ENCODE measurements at regions not wholly inside any gene's neighbourhood (a gene's known extent, or its start where the extent isn't known, plus 50 kb on each side); places are given as distances from the start of the nearest gene placed in this dataset.

- in situ Hi-C loops (cut with MboI; ENCODE audit: low sequenced_read_pairs, unreplicated experiment), result no loop called here
- TF ChIP-seq, protein P1, sequence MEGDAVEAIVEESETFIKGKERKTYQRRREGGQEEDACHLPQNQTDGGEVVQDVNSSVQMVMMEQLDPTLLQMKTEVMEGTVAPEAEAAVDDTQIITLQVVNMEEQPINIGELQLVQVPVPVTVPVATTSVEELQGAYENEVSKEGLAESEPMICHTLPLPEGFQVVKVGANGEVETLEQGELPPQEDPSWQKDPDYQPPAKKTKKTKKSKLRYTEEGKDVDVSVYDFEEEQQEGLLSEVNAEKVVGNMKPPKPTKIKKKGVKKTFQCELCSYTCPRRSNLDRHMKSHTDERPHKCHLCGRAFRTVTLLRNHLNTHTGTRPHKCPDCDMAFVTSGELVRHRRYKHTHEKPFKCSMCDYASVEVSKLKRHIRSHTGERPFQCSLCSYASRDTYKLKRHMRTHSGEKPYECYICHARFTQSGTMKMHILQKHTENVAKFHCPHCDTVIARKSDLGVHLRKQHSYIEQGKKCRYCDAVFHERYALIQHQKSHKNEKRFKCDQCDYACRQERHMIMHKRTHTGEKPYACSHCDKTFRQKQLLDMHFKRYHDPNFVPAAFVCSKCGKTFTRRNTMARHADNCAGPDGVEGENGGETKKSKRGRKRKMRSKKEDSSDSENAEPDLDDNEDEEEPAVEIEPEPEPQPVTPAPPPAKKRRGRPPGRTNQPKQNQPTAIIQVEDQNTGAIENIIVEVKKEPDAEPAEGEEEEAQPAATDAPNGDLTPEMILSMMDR (IDR thresholded peaks at IDR 0.05; ENCODE audit: borderline replicate concordance, control extremely low read depth, extremely low read depth, insufficient read depth, missing control alignments), result no peak
These were observed 132.1 kb downstream of the PWWP3B start for GRCh38 chrX:106300239-106300638.

DNA sequence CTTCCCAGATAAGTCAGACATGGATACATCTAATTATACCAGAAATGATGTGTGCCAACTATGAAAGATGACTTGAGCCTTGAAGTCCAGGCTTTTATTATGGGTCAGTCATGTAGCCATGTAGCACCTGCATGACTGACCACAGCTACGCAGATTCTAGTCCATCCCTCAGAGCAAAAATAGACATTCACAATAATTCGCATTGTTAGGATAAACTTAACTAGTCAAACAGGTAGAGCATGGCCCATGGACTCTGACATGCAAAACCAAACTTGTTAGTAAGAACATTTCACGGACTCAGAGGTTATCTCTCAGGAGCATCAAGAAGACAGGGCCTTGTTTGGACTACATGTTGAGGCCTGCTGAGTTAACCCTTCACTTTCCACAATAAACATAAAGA, 132.6 kb downstream of the PWWP3B start:
- in situ Hi-C loops (cut with MboI; ENCODE audit: low sequenced_read_pairs, unreplicated experiment), result no loop called here
- TF ChIP-seq, protein P1 (IDR thresholded peaks at IDR 0.05; ENCODE audit: borderline replicate concordance, control extremely low read depth, extremely low read depth, insufficient read depth, missing control alignments), result no peak

More at GRCh38 chrX:106300239-106300638, 132.1 kb downstream of the PWWP3B start:
- DNase-seq (ENCODE audit: low spot score), result no peak

DNA sequence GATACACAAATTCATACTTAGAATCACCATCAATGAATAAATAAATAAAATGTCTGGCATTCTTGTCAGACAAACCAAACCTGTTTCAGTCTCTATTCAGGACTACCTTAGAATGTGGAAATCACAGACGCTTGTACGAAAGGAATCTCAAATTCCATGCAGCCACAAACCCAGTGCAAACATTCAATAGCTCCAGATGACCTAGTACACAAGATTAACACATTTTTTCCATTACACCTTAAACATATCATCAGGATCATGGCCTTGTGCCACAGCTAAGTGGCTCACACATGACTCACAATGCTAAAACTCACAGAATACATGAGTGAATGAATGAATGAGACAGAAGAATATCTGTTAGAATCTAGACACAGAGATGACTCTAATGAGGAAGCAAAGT, 134.2 kb downstream of the PWWP3B start:
- in situ Hi-C loops (cut with MboI; ENCODE audit: low sequenced_read_pairs, unreplicated experiment), result no loop called here
- DNase-seq (ENCODE audit: low spot score), result no peak
- TF ChIP-seq, protein P1 (IDR thresholded peaks at IDR 0.05; ENCODE audit: borderline replicate concordance, control extremely low read depth, extremely low read depth, insufficient read depth, missing control alignments), result no peak

More for the DNA sequence above, 132.6 kb downstream of the PWWP3B start:
- no peak for DNase-seq (ENCODE audit: low spot score)

DNA sequence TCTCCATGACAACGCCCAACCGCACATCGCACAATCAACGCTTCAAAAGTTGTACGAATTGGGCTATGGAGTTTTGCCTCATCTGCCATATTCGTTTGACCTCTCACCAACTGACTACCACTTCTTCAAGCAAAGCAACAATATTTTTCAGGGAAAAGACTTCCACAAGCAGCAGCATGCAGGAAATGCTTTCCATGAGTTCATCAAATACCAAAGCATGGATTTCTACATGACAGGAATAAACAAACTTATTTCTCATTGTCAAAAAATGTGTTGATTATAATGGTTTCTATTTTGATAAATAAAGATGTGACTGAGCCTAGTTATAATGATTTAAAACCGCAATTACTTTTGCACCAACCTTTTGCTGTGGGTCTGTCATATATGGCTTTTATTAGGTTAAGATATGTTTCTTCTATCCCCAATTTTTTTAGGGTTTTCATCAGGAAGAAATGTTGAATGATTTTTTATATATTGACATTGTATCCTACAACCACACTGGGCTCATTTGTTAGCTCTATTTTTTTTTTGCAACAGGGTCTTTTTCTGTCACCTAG, 138.4 kb downstream of the PWWP3B start:
- TF ChIP-seq, protein P1 (IDR thresholded peaks at IDR 0.05; ENCODE audit: borderline replicate concordance, control extremely low read depth, extremely low read depth, insufficient read depth, missing control alignments), result no peak
- no peak for DNase-seq (ENCODE audit: low spot score)
- in situ Hi-C loops (cut with MboI; ENCODE audit: low sequenced_read_pairs, unreplicated experiment), result no loop called here

GRCh38 chrX:106323357-106323756, 155.3 kb downstream of the PWWP3B start:
- no peak for DNase-seq (ENCODE audit: low spot score)
- in situ Hi-C loops (cut with MboI; ENCODE audit: low sequenced_read_pairs, unreplicated experiment), result no loop called here
- TF ChIP-seq, protein P1 (IDR thresholded peaks at IDR 0.05; ENCODE audit: borderline replicate concordance, control extremely low read depth, extremely low read depth, insufficient read depth, missing control alignments), result no peak

DNA sequence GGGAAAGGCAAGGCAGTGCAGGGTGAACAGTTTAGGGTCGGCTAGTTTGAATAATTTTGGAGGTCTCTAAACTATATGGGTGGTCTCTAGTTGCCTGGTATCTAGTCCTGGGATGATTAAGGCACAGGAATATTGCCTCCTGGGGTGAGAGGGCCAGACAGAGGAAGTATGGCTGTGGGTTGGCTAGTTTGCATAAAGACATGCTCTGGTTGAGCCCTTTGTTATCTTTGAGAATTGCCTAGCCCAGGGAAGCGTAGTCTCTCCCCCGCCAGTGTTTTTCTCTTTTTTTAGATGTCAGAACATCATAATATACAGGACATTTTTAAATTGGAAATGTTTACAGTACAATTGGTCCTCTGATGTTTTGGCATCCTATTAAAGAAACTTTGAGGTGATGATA, 163.5 kb downstream of the PWWP3B start:
- TF ChIP-seq, protein P1 (IDR thresholded peaks at IDR 0.05; ENCODE audit: borderline replicate concordance, control extremely low read depth, extremely low read depth, insufficient read depth, missing control alignments), result no peak
- no peak for DNase-seq (ENCODE audit: low spot score)
- in situ Hi-C loops (cut with MboI; ENCODE audit: low sequenced_read_pairs, unreplicated experiment), result no loop called here
